ENCODE measurements at regions not wholly inside any gene's neighbourhood (a gene's known extent, or its start where the extent isn't known, plus 50 kb on each side); places are given as distances from the start of the nearest gene placed in this dataset.

- DNase-seq (no peak), ATAC-seq (no peak)
- Histone ChIP-seq H3K4me1 (no peaks in the 10 kb centered on the region), H3K4me3 (no peak overlapping the region), H3K27ac (no peak overlapping the region), H3K27me3 (no peaks in the 10 kb centered on the region), H3K9me3 (no peaks in the 10 kb centered on the region), H3K36me3 (no peaks in the 10 kb centered on the region)
- TF ChIP-seq CTCF (IDR thresholded peaks at IDR 0.05), result no peak
- intact Hi-C loops (cut with DNase I), result no loop called here
Observed at GRCh38 chr4:174066611-174067205, 216.8 kb downstream of the FBXO8 start.

GRCh38 chr4:174062831-174063230 lies 220.6 kb downstream of the FBXO8 start:
- intact Hi-C loops (cut with DNase I), result no loop called here
- no peak overlapping the region for H3K4me3 ChIP-seq
- H3K27me3 ChIP-seq, result no peaks in the 10 kb centered on the region
- DNase-seq, result no peak
- no peaks in the 10 kb centered on the region for H3K9me3 ChIP-seq
- no peaks in the 10 kb centered on the region for H3K36me3 ChIP-seq
- no peak for ATAC-seq
- no peak overlapping the region for H3K27ac ChIP-seq
- no peaks in the 10 kb centered on the region for H3K4me1 ChIP-seq
- TF ChIP-seq CTCF (IDR thresholded peaks at IDR 0.05), result no peak

DNA sequence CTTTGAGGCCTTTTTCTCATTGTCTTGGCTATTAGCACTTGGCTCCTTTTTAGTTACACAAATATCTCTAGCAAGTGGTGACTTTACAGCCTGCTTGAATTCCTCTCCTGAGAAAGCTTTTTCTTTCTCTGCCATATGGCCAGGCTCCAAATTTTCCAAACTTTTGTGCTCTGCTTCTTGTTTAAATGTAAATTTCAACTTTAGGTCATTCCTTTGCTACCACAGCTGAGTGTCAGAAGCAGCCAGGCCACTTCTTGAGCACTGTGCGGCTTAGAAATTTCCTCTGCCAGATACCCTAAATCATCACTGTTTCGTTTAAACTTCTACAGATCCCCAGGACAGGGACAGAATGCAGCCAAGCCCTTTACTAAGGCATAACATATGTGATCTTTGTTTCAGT lies 222.4 kb downstream of the FBXO8 start:
- no peaks in the 10 kb centered on the region for H3K4me1 ChIP-seq
- H3K36me3 ChIP-seq, result no peaks in the 10 kb centered on the region
- ATAC-seq (no peak), DNase-seq (no peak)
- H3K9me3 ChIP-seq, result no peaks in the 10 kb centered on the region
- no peaks in the 10 kb centered on the region for H3K27me3 ChIP-seq
- intact Hi-C loops (cut with DNase I), result no loop called here
- H3K4me3 ChIP-seq, result no peak overlapping the region
- no peak for TF ChIP-seq CTCF (IDR thresholded peaks at IDR 0.05)
- H3K27ac ChIP-seq, result no peak overlapping the region

GRCh38 chr4:174058846-174059245 lies 224.6 kb downstream of the FBXO8 start:
- no peaks in the 10 kb centered on the region for H3K36me3 ChIP-seq
- no peaks in the 10 kb centered on the region for H3K4me1 ChIP-seq
- H3K27ac ChIP-seq, result no peak overlapping the region
- no peak for TF ChIP-seq CTCF (IDR thresholded peaks at IDR 0.05)
- ATAC-seq, result no peak
- H3K4me3 ChIP-seq, result no peak overlapping the region
- H3K27me3 ChIP-seq, result no peaks in the 10 kb centered on the region
- DNase-seq, result no peak
- intact Hi-C loops (cut with DNase I), result no loop called here
- H3K9me3 ChIP-seq, result no peaks in the 10 kb centered on the region

DNA sequence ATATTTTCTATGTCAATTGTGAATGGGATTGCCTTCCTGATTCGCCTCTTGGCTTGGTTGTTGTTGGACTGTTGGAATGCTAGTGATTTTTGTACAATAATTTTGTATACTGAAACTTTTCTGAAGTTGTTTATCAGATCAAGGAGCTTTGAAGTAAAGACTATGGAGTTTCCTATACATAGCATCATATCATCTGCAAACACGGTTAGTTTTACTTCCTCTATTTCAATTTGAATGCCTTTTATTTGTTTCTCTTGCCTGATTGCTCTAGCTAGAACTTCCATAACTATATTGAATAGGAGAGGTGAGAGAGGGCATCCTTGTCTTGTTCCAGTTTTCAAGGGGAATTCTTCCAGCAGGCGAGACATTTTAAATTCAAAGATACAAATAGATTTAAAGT lies 226.5 kb downstream of the FBXO8 start:
- no peak for DNase-seq
- Histone ChIP-seq H3K27ac (no peak overlapping the region), H3K4me3 (no peak overlapping the region), H3K36me3 (no peaks in the 10 kb centered on the region), H3K27me3 (no peaks in the 10 kb centered on the region), H3K9me3 (no peaks in the 10 kb centered on the region), H3K4me1 (no peaks in the 10 kb centered on the region)
- no peak for TF ChIP-seq CTCF (IDR thresholded peaks at IDR 0.05)
- no peak for ATAC-seq
- intact Hi-C loops (cut with DNase I), result no loop called here
